Right lobe of liver (tissue), 6 donors: ENCODE measurements at regions not wholly inside any gene's neighbourhood (a gene's known extent, or its start where the extent isn't known, plus 50 kb on each side); places are given as distances from the start of the nearest gene placed in this dataset.
"Not testable (repeated sequence)": the region's sequence is repeated elsewhere in the genome, so short reads cannot be mapped to it uniquely, and the experiment has no call there.

ENCODE experiments used
- ATAC-seq, 4 donors: fragments of 200-7000 bp; cut with Tn5 transposase; one replicate each; pipeline ENCODE4 v1.9.1; 2020; ENCODE audit warnings: mild to moderate bottlenecking in 4 of 4, moderate library complexity in 4 of 4
- DNase-seq, 3 donors: peaks; one replicate each; pipeline ENCODE4 v3.0.0-alpha.2; 2020
- H3K27ac ChIP-seq, 3 donors: fragments of 200-600 bp; one replicate each; pipeline ENCODE4 v1.8.0; 2022
- H3K27me3 ChIP-seq, 2 donors: fragments of 200-600 bp; one replicate each; pipeline ENCODE4 v1.8.0; 2022
- H3K36me3 ChIP-seq, 4 donors: fragments of 200-600 bp; sonication (generic) in 1 of 4; one replicate each; pipeline versions ENCODE4 v1.5.1 to v1.8.0; 2017 to 2022; ENCODE audit warnings: control low read depth in 1 of 4
- H3K4me1 ChIP-seq, 4 donors: fragments of 200-600 bp; sonication (generic) in 1 of 4; one replicate each; pipeline versions ENCODE4 v1.5.1 to v1.8.0; 2017 to 2022; ENCODE audit warnings: control low read depth in 1 of 4
- H3K4me3 ChIP-seq, 3 donors: fragments of 200-600 bp; one replicate each; pipeline ENCODE4 v1.8.0; 2022
- H3K9me3 ChIP-seq, 4 donors: fragments of 200-600 bp; sonication (generic) in 1 of 4; one replicate each; pipeline versions ENCODE4 v1.5.1 to v1.8.0; 2017 to 2022; ENCODE audit warnings: control low read depth in 1 of 4
- WGBS: methylation state at CpG from one replicate; pipeline ENCODE4 v1.1.6; 2018; ENCODE audit warnings: low coverage, low lambda C conversion rate; ENCODE audit not compliant: insufficient coverage; ENCODE audit errors: missing lambda C conversion rate; 5-methylcytosine and 5-hydroxymethylcytosine counted together
- intact Hi-C, 2 donors: fragments of 100-400 bp; cut with DNase I; formaldehyde crosslinking; loops; one replicate each; pipeline versions ENCODE4 v1.11.2 to v1.14.1; 2022
- donor health status: DM: no; HTN: yes; CAD: no.
- donor health status: DM: no; HTN: no; CAD: no.
- donor health status: DM: no; HTN: no; CAD: no.
- donor health status: DM: no; HTN: yes; CAD: no.
- donor health status: DM: no; HTN: yes; CAD: no.

- H3K27ac ChIP-seq, H3K36me3 ChIP-seq, intact Hi-C loops, H3K27me3 ChIP-seq, H3K4me3 ChIP-seq, H3K4me1 ChIP-seq, ATAC-seq, DNase-seq: not testable (repeated sequence)
- WGBS = 51% methylated on average over 25 of the region's 25 CpGs
- peaks cover 0 to 18% (median under 1%) of the 10 kb centered on the region in 4 donors for H3K9me3 ChIP-seq
Observed at GRCh38 chr16:46386110-46386771, 234.9 kb downstream of the SHCBP1 start.

DNA sequence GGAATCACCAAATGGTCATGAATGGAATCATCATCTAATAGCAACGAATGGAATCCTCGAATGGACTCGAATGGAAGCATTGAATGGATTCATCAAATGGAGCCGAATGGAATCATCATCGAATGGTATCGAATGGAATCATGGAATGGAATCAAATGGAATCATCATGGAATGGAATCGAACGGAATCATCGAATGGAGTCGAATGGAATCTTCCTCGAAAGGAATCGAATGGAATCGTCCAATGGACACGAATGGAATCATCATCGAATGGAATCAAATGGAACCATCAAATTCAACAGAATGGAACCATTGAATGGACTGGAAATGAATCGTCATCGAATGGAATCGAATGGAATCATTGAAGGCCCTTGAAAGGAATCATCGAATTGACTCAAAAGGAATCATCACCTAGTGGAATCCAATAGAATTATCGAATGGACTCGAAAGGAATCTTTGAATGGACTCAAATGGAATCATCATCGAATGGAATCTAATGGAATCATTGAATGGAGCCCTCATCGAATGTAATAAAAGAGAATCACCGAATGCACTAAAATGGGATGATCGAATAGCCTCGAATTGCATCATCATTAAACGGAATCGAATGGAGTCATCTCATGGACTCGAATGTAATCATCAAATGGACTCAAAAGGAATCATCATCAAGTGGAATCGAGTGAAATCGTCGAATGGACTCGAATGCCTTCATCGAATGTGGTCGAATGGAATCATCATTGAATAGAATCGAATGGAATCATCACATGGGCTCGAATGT is 236.7 kb downstream of the SHCBP1 start:
- H3K27me3 ChIP-seq, H3K27ac ChIP-seq, H3K36me3 ChIP-seq, H3K4me3 ChIP-seq, H3K4me1 ChIP-seq, intact Hi-C loops, ATAC-seq: not testable (repeated sequence)
- peak in 1 of 3 donors; percentile 59 for DNase-seq
- peaks cover 0 to 14% (median under 1%) of the 10 kb centered on the region in 4 donors for H3K9me3 ChIP-seq
- 53% methylated on average over 37 of the region's 37 CpGs for WGBS

DNA sequence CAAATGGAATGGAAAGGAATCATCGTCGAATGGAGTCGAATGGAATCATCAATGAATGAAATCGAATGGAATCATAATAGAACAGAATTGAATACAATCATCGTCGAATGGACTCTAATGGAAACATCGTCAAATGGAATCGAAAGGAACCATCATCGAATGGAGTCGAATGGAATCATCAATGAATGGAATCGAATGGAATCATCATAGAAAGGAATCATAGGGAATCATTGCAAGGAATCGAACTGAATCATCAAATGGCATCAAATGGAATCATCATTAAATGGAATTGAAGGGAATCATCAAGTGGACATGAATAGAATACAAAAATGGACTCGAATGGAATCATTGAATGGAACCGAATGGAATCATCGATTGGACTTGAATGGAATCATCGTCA is 237.6 kb downstream of the SHCBP1 start:
- H3K27me3 ChIP-seq, H3K27ac ChIP-seq, intact Hi-C loops, H3K4me1 ChIP-seq, DNase-seq, ATAC-seq, H3K4me3 ChIP-seq, H3K36me3 ChIP-seq: not testable (repeated sequence)
- WGBS = 48% methylated on average over 16 of the region's 16 CpGs
- peaks cover 0 to 13% (median under 1%) of the 10 kb centered on the region in 4 donors for H3K9me3 ChIP-seq

DNA sequence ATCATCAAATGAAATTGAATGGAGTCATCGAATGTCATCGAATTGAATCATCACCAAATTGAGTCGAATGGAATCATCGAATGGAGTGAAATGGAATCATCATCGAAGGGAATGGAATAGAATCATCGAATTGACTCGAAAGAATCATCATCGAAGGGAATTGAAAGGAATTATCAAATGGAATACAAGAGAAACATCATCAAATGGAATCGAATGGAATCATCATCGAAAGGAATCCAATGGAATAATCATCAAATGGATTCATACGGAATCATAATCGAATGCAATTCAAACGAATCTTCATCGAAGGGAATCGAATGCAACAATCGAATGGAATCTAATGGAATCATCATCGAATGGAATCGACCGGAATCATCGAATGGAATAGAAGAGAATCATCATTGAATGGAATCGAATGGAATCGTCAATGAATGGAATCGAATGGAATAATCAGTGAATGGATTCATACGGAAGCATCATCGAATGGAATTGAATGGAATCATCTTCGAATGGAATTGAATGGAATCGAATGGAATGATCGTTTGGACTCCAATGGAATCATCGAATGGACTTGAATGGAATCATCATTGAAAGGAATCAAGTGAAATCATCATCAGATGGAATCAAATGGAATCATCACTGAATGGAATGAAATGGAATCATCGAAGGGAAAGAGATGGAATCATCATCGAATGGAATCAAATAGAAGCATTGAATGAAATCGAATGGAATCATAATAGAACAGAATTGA is 238.2 kb downstream of the SHCBP1 start:
- H3K4me1 ChIP-seq, intact Hi-C loops, DNase-seq, H3K36me3 ChIP-seq, H3K4me3 ChIP-seq, H3K27me3 ChIP-seq, ATAC-seq, H3K27ac ChIP-seq: not testable (repeated sequence)
- peaks cover 0 to 13% (median under 1%) of the 10 kb centered on the region in 4 donors for H3K9me3 ChIP-seq
- WGBS = 61% methylated on average over 32 of the region's 32 CpGs

DNA sequence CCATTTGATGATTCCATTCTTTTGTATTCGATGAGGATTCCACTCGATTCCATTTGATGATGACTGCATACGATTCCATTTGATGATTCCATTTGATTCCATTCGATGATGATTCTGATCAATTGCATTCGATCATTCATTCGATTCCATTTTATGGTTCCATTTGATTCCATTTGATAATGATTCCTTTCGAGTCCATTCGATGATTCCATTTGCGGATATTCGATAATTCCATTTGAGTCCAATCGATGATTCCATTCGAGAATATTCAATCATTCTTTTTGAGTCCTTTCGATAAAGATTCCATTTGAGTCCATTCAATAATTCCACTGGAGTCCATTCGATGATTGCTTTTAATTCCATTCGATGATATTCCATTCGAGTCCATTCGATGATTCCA is 239.1 kb downstream of the SHCBP1 start:
- H3K4me3 ChIP-seq, H3K36me3 ChIP-seq, intact Hi-C loops, H3K4me1 ChIP-seq, H3K9me3 ChIP-seq, H3K27ac ChIP-seq, ATAC-seq, DNase-seq, H3K27me3 ChIP-seq: not testable (repeated sequence)
- 66% methylated on average over 17 of the region's 17 CpGs for WGBS

- H3K9me3 ChIP-seq, H3K36me3 ChIP-seq, H3K4me3 ChIP-seq, intact Hi-C loops, H3K27ac ChIP-seq, H3K27me3 ChIP-seq, ATAC-seq, DNase-seq, H3K4me1 ChIP-seq: not testable (repeated sequence)
- 57% methylated on average over 17 of the region's 17 CpGs for WGBS
Observed at GRCh38 chr16:46381344-46381743, 239.8 kb downstream of the SHCBP1 start.
